ENCODE measurements at regions not wholly inside any gene's neighbourhood (a gene's known extent, or its start where the extent isn't known, plus 50 kb on each side); places are given as distances from the start of the nearest gene placed in this dataset.
"Not testable (repeated sequence)": the region's sequence is repeated elsewhere in the genome, so short reads cannot be mapped to it uniquely, and the experiment has no call there.

- not testable (repeated sequence) for DNase-seq
Observed at GRCh38 chr1:194357573-194358207, 1171.3 kb upstream of the B3GALT2 start.

- no peak for DNase-seq
Observed at GRCh38 chr1:194355488-194356106, 1169.2 kb upstream of the B3GALT2 start.

- DNase-seq, result no peak
Observed at GRCh38 chr1:194353121-194353520, 1166.7 kb upstream of the B3GALT2 start.

GRCh38 chr1:194347200-194347599 lies 1160.8 kb upstream of the B3GALT2 start:
- DNase-seq, result no peak

GRCh38 chr1:194342484-194343262 lies 1156.3 kb upstream of the B3GALT2 start:
- DNase-seq, result no peak

- DNase-seq, result no peak
Observed at GRCh38 chr1:194341587-194341986, 1155.2 kb upstream of the B3GALT2 start.

- DNase-seq, result no peak
Observed at GRCh38 chr1:194339471-194339870, 1153.1 kb upstream of the B3GALT2 start.

- peak; percentile 63 for DNase-seq
Observed at GRCh38 chr1:194338241-194338948, 1152.0 kb upstream of the B3GALT2 start.

GRCh38 chr1:194333240-194333639 lies 1146.8 kb upstream of the B3GALT2 start:
- DNase-seq, result no peak

- DNase-seq, result no peak
Observed at GRCh38 chr1:194331758-194332157, 1145.3 kb upstream of the B3GALT2 start.

- no peak for DNase-seq
Observed at GRCh38 chr1:194322751-194323150, 1136.3 kb upstream of the B3GALT2 start.

GRCh38 chr1:194318790-194319280 lies 1132.4 kb upstream of the B3GALT2 start:
- DNase-seq, result no peak

- no peak for DNase-seq
Observed at GRCh38 chr1:194309697-194310096, 1123.3 kb upstream of the B3GALT2 start.

GRCh38 chr1:194309269-194309668 lies 1122.9 kb upstream of the B3GALT2 start:
- no peak for DNase-seq

- DNase-seq, result no peak
Observed at GRCh38 chr1:194300776-194301175, 1114.4 kb upstream of the B3GALT2 start.

GRCh38 chr1:194300340-194300739 lies 1113.9 kb upstream of the B3GALT2 start:
- DNase-seq, result no peak

- DNase-seq, result peak; percentile 7
Observed at GRCh38 chr1:194298007-194298598, 1111.7 kb upstream of the B3GALT2 start.

GRCh38 chr1:194297094-194297493 lies 1110.7 kb upstream of the B3GALT2 start:
- no peak for DNase-seq

GRCh38 chr1:194296201-194296600 lies 1109.8 kb upstream of the B3GALT2 start:
- DNase-seq, result no peak

- DNase-seq, result peak; percentile 36
Observed at GRCh38 chr1:194295685-194296084, 1109.3 kb upstream of the B3GALT2 start.

GRCh38 chr1:194293851-194294405 lies 1107.5 kb upstream of the B3GALT2 start:
- no peak for DNase-seq

- DNase-seq, result no peak
Observed at GRCh38 chr1:194292966-194293365, 1106.6 kb upstream of the B3GALT2 start.
